A673 (cell line): ENCODE measurements at regions not wholly inside any gene's neighbourhood (a gene's known extent, or its start where the extent isn't known, plus 50 kb on each side); places are given as distances from the start of the nearest gene placed in this dataset.

Experiments used
- BruUV-seq: library from RNA; stranded (reverse); fragments of 400-500 nt; replicated peaks from 2 replicates; lab custom pipeline; 2021; lab: Mats Ljungman, UMichigan
- CTCF ChIA-PET: fragments of 300-600 bp; sonication (Branson Sonifier 250); formaldehyde crosslinking; loops from one replicate; lab custom pipeline; 2022; ENCODE audit warnings: antibody characterized with exemption; lab: Charles Lee
- POLR2A ChIA-PET: fragments of 300-600 bp; sonication (Branson Sonifier 250); formaldehyde crosslinking; loops from one replicate; lab custom pipeline; 2022; ENCODE audit warnings: antibody characterized with exemption; ENCODE audit not compliant: low non-redundant PET; lab: Charles Lee
- DNase-seq: peaks from one replicate; pipeline ENCODE4 v3.0.0-alpha.2; 2015; ENCODE audit warnings: low spot score
- H3K27ac ChIP-seq: fragments of 200-600 bp; sonication (generic); 2 replicates; pipeline ENCODE4 v1.5.1; 2016; ENCODE audit warnings: mixed run types, low read depth, mild to moderate bottlenecking, mixed read lengths, antibody characterized with exemption, low read length; ENCODE audit not compliant: poor library complexity, severe bottlenecking
- H3K27me3 ChIP-seq: fragments of 200-600 bp; sonication (generic); replicated peaks from 2 replicates; pipeline ENCODE4 v1.6.1; 2017; ENCODE audit warnings: mixed run types, low read depth, mild to moderate bottlenecking, mixed read lengths, antibody characterized with exemption, low read length; ENCODE audit not compliant: insufficient read depth, poor library complexity
- H3K36me3 ChIP-seq: fragments of 200-600 bp; sonication (generic); 2 replicates; pipeline ENCODE4 v1.6.1; 2016; ENCODE audit warnings: mixed run types, mild to moderate bottlenecking, mixed read lengths, antibody characterized with exemption, low read length; ENCODE audit not compliant: insufficient read depth, poor library complexity, severe bottlenecking
- H3K4me1 ChIP-seq: fragments of 200-600 bp; sonication (generic); 2 replicates; pipeline ENCODE4 v1.6.1; 2017; ENCODE audit warnings: mixed run types, mild to moderate bottlenecking, mixed read lengths, antibody characterized with exemption, low read length; ENCODE audit not compliant: insufficient read depth, poor library complexity, severe bottlenecking
- H3K4me3 ChIP-seq: fragments of 200-600 bp; sonication (generic); 2 replicates; pipeline ENCODE4 v1.5.1; 2016; ENCODE audit warnings: low read depth, mixed run types, mild to moderate bottlenecking, mixed read lengths, low read length; ENCODE audit not compliant: poor library complexity, severe bottlenecking
- H3K9me3 ChIP-seq: fragments of 200-600 bp; sonication (generic); 2 replicates; pipeline ENCODE4 v1.6.1; 2016; ENCODE audit warnings: mixed run types, low read depth, mild to moderate bottlenecking, mixed read lengths, antibody characterized with exemption, low read length; ENCODE audit not compliant: poor library complexity, severe bottlenecking
- CTCF ChIP-seq: fragments of 300-800, 200-600 bp; sonication (generic); conservative IDR thresholded peaks from 2 replicates; pipeline ENCODE4 v1.5.1; 2017; ENCODE audit warnings: low read depth, mild to moderate bottlenecking, antibody characterized with exemption, low read length, moderate library complexity, mixed read lengths
- EZH2 ChIP-seq: fragments of 200-600 bp; sonication (generic); IDR thresholded peaks from 2 replicates; pipeline ENCODE4 v1.6.1; 2017; ENCODE audit warnings: borderline replicate concordance, low read depth, mild to moderate bottlenecking, mixed read lengths, antibody characterized with exemption, low read length; ENCODE audit not compliant: poor library complexity, severe bottlenecking
- intact Hi-C: fragments of 100-400 bp; cut with micrococcal nuclease; formaldehyde crosslinking; loops from one replicate; pipeline ENCODE4 v1.10.0; 2022; ENCODE audit not compliant: unreplicated experiment

- CTCF ChIA-PET = no interaction called here
- intact Hi-C loops = no loop called here
- Histone ChIP-seq H3K4me1 (no peaks in the 10 kb centered on the region), H3K27ac (no peak overlapping the region), H3K27me3 (peaks cover 27% of the 10 kb centered on the region), H3K36me3 (no peaks in the 10 kb centered on the region), H3K4me3 (no peak overlapping the region), H3K9me3 (no peaks in the 10 kb centered on the region)
- POLR2A ChIA-PET = no interaction called here
- DNase-seq = no peak
- BruUV-seq = no TSS peak
- TF ChIP-seq CTCF = no peak
- TF ChIP-seq EZH2 = no peak
Observed at GRCh38 chr9:1658661-1659362, 356.3 kb upstream of the SMARCA2 start.

GRCh38 chr9:1659363-1659690 lies 355.8 kb upstream of the SMARCA2 start:
- ChIA-PET CTCF (no interaction called here), POLR2A (no interaction called here)
- DNase-seq = no peak

GRCh38 chr9:1668441-1668840 lies 346.7 kb upstream of the SMARCA2 start:
- ChIA-PET CTCF (no interaction called here), POLR2A (no interaction called here)
- H3K4me3 ChIP-seq = no peak overlapping the region
- BruUV-seq = no TSS peak
- intact Hi-C loops = no loop called here
- no peak for DNase-seq
- H3K4me1 ChIP-seq = no peaks in the 10 kb centered on the region
- TF ChIP-seq CTCF = no peak
- no peak for TF ChIP-seq EZH2
- no peak overlapping the region for H3K27ac ChIP-seq
- H3K36me3 ChIP-seq = no peaks in the 10 kb centered on the region
- H3K27me3 ChIP-seq = no peaks in the 10 kb centered on the region
- H3K9me3 ChIP-seq = no peaks in the 10 kb centered on the region

More at GRCh38 chr9:1659363-1659690, 355.8 kb upstream of the SMARCA2 start:
- Histone ChIP-seq H3K4me3 (no peak overlapping the region), H3K27me3 (peaks cover 22% of the 10 kb centered on the region), H3K9me3 (no peaks in the 10 kb centered on the region), H3K4me1 (no peaks in the 10 kb centered on the region), H3K36me3 (no peaks in the 10 kb centered on the region), H3K27ac (no peak overlapping the region)
- TF ChIP-seq EZH2 (no peak), CTCF (no peak)
- no TSS peak for BruUV-seq
- intact Hi-C loops = no loop called here
